ENCODE measurements at regions not wholly inside any gene's neighbourhood (a gene's known extent, or its start where the extent isn't known, plus 50 kb on each side); places are given as distances from the start of the nearest gene placed in this dataset.

DNA sequence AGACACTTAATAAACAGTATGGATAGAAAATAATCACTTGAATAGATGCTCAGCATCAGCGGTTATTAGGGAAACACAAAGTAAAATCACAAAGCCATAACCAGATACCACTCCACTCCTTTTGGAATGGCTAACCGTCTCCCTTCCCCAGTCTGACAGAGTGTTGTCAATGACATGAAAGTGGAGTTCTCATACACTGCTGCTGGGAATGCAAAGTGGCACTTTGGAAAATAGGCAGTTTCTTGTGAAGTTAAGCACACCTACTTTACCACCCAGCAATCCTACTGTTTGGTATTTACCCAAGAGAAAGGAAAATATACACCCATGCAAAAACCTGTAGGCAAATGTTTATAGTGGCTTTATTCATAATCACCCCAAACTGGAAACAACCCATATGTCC lies 81.0 kb upstream of the KLHL25 start:
- Mint-ChIP-seq H3K4me3 (no peak overlapping the region), H3K36me3 (ENCODE audit: low read depth) (no peaks in the 10 kb centered on the region), H3K27ac (no peak overlapping the region), H3K4me1 (ENCODE audit: low read depth) (no peaks in the 10 kb centered on the region), H3K9me3 (no peaks in the 10 kb centered on the region), H3K27me3 (ENCODE audit: low read depth) (peaks cover 13% of the 10 kb centered on the region)

DNA sequence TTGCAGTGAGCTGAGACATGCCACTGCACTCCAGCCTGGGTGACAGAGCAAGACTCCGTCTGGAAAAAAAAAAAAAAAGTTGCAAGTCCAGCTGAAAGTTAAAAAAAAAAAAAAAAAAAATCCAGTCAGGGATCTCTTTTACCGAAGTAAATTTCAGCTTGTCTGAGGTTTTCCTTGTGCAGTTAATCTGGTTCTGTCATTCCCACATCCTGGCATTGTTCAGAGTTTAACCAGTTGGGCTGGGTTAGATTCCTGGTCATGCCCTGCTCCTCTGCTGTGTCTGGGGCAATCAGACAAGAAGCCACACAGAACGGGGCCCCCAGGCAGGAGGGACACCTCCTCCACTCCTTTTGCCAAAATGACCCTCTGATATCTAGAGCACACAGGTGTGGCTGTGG lies 84.1 kb upstream of the KLHL25 start:
- Mint-ChIP-seq H3K4me1 (ENCODE audit: low read depth) (no peaks in the 10 kb centered on the region), H3K9me3 (no peaks in the 10 kb centered on the region), H3K4me3 (no peak overlapping the region), H3K27me3 (ENCODE audit: low read depth) (peaks cover 12% of the 10 kb centered on the region), H3K36me3 (ENCODE audit: low read depth) (no peaks in the 10 kb centered on the region), H3K27ac (no peak overlapping the region)

DNA sequence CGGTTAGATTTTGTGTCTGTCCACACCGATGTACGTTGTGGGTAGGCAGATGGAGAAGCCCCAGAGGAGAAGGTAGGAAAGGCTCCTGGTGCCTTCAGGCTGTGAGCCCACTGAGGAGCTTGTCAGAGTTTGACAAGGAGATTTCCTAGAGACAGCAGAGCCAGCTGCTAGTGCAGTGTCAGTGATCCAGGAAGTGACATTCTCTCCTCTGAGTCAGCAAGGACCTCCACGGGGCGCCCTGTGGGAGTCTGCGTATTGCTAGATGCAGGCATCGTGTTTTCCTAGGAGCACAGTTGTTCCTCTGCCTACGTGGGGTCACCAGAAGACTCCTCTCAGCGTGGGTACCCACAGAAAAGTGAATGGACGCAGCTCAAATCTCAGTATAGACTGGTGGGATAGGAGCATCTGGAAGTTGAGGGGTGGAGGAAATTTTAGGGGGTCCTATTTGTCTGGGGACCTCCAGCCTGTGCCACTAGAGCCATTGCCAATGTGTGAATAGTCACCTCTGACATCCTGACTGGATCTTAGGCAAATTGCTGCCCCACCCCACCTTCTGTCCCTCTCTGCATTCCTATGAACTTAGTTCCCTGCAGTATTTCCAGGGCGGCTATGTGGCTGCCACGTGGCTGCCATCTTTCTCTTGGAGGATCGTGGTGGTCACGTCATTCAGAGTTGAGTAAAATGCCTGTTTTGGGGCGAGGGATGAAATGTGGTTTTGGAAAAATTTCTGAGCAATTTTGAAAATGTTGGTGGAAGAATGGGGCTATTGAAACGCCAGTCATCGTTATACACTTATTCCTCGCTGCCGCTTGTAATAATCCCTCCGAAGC lies 84.8 kb upstream of the KLHL25 start:
- Mint-ChIP-seq H3K27me3 (ENCODE audit: low read depth) (peaks cover 11% of the 10 kb centered on the region), H3K4me3 (no peak overlapping the region), H3K4me1 (ENCODE audit: low read depth) (no peaks in the 10 kb centered on the region), H3K9me3 (no peaks in the 10 kb centered on the region), H3K36me3 (ENCODE audit: low read depth) (no peaks in the 10 kb centered on the region), H3K27ac (no peak overlapping the region)

DNA sequence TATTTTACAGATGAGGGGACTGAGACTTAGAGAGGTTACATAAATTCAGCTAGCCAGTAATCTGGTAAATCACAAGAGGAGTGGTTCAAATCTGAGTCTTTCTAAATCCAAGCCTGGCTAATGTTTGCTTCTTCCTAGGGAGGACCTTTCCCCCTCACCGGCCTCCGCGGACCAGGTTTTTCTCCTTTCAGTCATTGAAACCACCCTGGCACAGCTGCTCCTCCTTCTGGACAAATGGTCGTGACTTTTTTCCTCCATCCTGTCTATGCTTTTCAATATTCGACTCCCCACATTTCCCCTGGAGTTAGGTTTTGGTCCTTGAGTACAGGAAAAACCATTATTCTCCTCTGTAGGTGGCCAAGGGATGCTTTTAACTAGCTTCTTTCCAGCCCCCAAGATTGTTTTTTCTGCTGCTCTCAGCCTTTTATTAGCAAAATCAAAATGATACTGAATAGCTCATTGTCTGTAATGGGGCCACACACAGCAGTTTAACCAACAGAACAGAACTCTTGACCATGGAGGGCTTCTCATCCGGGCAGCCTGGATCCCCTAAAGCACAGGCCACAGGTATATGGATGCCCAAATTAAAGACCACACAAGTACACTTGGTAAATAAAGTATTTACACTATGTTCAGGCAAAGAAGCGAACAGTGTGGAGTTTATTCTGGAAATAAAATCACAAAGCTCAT lies 85.9 kb upstream of the KLHL25 start:
- Mint-ChIP-seq H3K27ac (no peak overlapping the region), H3K9me3 (no peaks in the 10 kb centered on the region), H3K4me1 (ENCODE audit: low read depth) (no peaks in the 10 kb centered on the region), H3K4me3 (no peak overlapping the region), H3K27me3 (ENCODE audit: low read depth) (peaks cover 11% of the 10 kb centered on the region), H3K36me3 (ENCODE audit: low read depth) (no peaks in the 10 kb centered on the region)

DNA sequence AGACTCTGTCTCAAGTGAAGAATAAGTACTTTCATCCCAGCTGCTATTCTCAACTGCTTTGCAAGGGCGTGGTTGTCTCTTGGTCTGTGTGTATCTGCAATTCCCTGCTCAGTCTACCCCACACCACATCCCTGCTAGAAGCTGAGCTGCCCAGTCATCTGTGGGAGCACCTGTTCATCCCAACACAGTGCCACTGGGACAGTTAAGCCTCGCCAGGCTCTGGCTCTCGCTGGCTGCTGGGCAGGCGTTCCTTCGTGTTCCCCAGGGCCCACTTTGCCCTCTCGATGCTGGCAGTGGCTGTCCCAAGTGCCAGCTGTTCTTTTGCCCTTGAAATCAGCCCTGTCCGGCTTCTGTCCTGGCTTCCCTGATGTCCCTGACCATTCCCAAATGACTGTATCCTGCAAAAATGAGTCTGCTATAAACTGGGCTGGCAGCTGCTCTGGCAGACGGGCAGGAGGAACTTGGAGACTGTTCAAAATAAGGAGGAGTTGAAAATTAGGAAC lies 91.6 kb upstream of the KLHL25 start:
- Mint-ChIP-seq H3K36me3 (ENCODE audit: low read depth) (no peaks in the 10 kb centered on the region), H3K4me1 (ENCODE audit: low read depth) (no peaks in the 10 kb centered on the region), H3K27me3 (ENCODE audit: low read depth) (peaks cover 8% of the 10 kb centered on the region), H3K4me3 (no peak overlapping the region), H3K27ac (no peak overlapping the region), H3K9me3 (no peaks in the 10 kb centered on the region)

DNA sequence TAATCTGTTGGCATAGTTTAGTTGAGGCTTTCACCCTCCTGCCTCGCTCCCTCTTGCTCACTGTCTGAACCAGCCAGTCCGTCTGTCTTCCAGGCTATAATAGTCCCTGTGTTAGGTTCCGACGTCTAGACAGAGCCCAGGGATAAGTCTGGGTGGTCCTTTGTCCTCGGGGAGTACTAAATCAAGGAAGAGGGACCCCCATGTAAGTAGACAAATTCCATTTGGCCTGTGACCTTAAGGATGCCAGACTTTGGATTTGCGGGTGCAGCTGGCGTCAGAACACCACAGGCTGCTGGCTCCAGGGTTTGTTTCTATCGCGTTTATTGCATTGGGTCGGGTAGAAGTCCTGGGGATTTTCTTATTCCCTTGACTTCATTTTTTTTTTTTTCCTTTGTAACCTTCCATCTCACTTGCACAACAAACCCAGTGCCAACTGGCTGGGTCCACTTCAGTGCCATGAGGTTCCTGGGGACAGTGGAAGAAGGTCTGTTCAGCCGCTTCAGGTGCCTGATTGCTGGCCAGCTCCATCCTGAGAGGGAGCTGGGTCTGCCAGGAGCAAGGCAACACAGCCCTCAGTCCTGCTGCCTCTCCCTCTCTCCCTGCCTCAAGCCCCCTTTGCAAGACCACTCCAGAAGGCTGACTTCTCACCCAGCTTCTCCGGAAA lies 95.4 kb upstream of the KLHL25 start:
- no peaks in the 10 kb centered on the region for H3K36me3 Mint-ChIP-seq (ENCODE audit: low read depth)
- peaks cover 17% of the 10 kb centered on the region for H3K27me3 Mint-ChIP-seq (ENCODE audit: low read depth)
- no peak overlapping the region for H3K4me3 Mint-ChIP-seq

DNA sequence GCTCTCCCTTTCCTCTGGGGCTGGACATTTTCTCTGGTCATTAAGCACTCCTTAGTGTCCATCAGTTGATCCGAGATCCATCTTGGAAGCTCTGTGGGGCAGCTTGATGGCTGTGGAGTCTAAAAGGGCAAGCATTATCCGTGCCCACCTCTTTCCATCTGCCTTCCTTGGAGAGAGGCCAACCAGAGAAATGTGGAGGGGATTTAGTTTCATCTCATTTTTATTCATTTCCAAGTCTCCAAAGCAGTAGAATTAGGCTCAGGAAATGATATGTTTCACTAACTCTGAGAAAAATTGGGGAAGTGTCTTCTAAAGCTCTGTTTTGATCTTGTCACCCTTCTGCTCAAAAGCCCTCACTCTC lies 95.9 kb upstream of the KLHL25 start:
- H3K27me3 Mint-ChIP-seq (ENCODE audit: low read depth), result peaks cover 17% of the 10 kb centered on the region
- H3K27ac Mint-ChIP-seq, result no peak overlapping the region
- no peaks in the 10 kb centered on the region for H3K36me3 Mint-ChIP-seq (ENCODE audit: low read depth)
- H3K4me1 Mint-ChIP-seq (ENCODE audit: low read depth), result no peaks in the 10 kb centered on the region
- H3K9me3 Mint-ChIP-seq, result no peaks in the 10 kb centered on the region
- H3K4me3 Mint-ChIP-seq, result no peak overlapping the region

More for the DNA sequence above, 95.4 kb upstream of the KLHL25 start:
- H3K9me3 Mint-ChIP-seq, result no peaks in the 10 kb centered on the region
- no peak overlapping the region for H3K27ac Mint-ChIP-seq
- no peaks in the 10 kb centered on the region for H3K4me1 Mint-ChIP-seq (ENCODE audit: low read depth)

DNA sequence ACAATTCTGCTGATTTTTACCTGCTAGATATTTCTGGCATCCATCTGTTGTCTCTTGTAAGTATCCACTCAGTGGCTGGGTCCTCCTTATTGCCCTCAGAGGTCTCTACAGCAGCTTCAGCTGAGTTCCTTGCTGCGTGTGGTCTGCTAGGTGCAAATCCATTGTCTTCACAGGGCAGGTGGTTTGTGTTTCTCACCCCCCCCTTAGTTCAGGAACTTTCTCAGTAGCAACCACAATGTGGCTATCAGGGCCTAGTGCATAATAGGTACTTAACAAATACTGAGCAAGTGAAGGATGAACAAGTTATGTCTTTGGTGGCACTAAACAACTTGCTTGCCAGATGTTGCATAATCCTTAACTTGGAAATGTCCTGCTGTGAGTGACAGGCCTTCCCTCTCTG lies 96.7 kb upstream of the KLHL25 start:
- Mint-ChIP-seq H3K27me3 (ENCODE audit: low read depth) (peaks cover 19% of the 10 kb centered on the region), H3K27ac (no peak overlapping the region), H3K36me3 (ENCODE audit: low read depth) (no peaks in the 10 kb centered on the region), H3K4me3 (no peak overlapping the region), H3K4me1 (ENCODE audit: low read depth) (peaks cover under 1% of the 10 kb centered on the region), H3K9me3 (peaks cover 1% of the 10 kb centered on the region)

DNA sequence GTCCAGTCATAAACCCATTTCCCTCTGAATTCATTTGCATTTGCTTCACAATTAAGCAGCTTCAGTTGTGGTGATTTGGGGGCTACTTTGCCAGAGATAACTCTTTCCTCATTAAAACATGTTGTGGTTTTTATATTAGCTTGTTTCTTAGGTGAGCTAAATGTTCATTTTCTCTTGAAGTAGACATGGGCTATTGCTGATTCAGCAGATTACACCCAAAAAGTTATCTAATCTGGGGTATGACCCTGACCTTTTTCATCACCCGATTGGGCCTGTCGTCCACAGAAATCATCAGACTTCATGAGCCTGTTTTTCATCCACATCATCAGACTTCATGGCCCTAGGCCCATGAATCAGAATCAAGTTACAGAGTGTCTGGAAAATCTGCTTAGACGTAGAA lies 97.5 kb upstream of the KLHL25 start:
- Mint-ChIP-seq H3K4me3 (no peak overlapping the region), H3K27ac (no peak overlapping the region), H3K27me3 (ENCODE audit: low read depth) (peaks cover 25% of the 10 kb centered on the region), H3K36me3 (ENCODE audit: low read depth) (no peaks in the 10 kb centered on the region), H3K4me1 (ENCODE audit: low read depth) (peaks cover 3% of the 10 kb centered on the region), H3K9me3 (peaks cover 9% of the 10 kb centered on the region)

DNA sequence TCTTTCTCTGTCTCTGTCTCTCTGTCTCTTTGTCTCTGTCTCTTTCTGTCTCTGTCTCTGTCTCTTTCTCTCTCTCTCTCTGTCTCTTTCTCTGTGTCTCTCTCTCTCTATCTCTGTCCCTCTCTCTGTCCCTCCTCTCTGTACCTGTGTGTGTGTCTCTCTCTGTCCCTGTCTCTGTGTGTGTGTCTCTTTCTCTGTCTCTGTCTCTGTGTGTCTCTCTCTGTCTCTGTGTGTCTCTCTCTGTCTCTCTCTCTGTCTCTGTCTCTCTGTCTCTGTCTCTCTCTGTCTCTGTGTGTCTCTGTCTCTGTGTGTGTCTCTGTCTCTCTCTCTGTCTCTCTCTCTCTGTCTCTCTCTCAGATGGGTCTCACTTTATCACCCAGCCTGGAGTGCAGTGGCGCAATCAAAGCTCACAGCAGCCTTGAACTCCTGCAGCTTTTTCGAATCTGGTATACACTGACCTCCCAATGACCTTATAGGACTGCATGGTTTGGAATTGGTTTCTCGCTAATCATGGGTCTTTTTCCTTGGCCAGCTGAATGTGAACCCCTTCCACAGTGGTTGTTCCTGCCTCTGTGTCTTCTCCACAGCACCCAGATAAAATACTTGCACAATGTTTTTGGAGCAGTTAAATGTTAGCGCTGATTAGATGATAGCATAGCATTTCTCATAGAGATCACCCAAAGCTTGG lies 102.6 kb upstream of the KLHL25 start:
- Mint-ChIP-seq H3K4me3 (no peak overlapping the region), H3K27ac (no peak overlapping the region), H3K27me3 (ENCODE audit: low read depth) (peaks cover 21% of the 10 kb centered on the region), H3K9me3 (peaks cover 11% of the 10 kb centered on the region), H3K36me3 (ENCODE audit: low read depth) (no peaks in the 10 kb centered on the region), H3K4me1 (ENCODE audit: low read depth) (peaks cover 3% of the 10 kb centered on the region)

DNA sequence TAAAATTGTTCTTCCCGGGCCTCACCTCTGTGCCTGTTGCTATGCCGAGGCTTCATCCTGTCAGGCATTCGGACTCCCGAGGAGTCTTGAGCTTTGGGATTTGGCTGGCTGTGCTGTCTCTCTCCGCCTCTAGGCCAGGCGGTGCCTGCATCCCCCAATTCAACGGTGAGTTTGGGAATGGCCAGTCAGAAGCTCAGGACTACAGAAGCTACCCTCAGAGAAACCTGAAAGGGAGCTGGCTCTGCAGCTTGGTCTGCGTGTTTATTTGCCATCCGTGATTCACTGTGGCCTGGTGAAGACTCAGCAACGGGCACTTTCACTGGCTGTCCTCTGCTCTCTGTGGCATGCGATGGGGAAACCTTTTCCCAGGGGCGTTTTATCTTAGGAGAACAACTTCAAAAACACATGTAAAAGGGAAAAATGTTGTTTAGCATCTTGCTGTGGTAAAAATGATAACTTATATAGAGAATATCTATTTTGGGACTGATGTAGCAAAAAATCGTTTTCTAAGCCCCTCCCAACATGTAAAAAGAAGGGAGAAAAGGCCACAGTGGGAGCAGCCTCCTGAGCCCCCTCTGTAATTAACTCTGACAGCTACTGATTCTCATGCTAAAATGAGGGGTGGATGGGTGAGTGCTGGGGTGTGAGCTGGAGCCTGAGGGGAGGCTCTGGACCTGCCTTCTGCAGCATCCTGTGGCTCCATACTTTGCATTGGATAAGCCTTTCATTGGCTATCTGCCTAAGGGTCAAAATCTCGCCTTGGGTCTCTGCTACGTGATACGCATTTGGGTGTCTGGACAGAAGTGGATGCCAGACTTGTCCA lies 103.4 kb upstream of the KLHL25 start:
- no peak overlapping the region for H3K27ac Mint-ChIP-seq
- H3K36me3 Mint-ChIP-seq (ENCODE audit: low read depth), result no peaks in the 10 kb centered on the region
- H3K4me1 Mint-ChIP-seq (ENCODE audit: low read depth), result peaks cover 3% of the 10 kb centered on the region
- peaks cover 11% of the 10 kb centered on the region for H3K9me3 Mint-ChIP-seq
- H3K4me3 Mint-ChIP-seq, result no peak overlapping the region
- H3K27me3 Mint-ChIP-seq (ENCODE audit: low read depth), result peaks cover 21% of the 10 kb centered on the region

DNA sequence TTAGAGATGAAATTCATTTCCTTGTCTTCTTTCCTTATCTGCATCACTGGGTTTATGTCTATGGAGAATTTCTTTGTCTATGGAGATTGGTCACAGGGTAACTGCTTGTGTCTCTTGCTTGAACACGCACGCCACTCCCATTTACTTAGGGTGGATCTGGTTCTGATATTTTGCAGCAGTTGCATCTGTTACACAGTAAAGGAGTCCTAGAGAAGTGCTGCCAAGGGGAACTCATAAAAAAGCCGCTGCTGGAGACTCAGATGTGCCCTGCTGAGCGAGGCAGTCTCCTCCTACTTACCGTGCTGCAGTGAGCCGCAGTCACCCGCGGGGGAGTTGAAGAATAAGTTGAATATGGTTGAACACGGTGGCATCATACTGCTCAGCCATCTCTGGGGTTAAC lies 105.2 kb upstream of the KLHL25 start:
- Mint-ChIP-seq H3K27me3 (ENCODE audit: low read depth) (peaks cover 19% of the 10 kb centered on the region), H3K9me3 (peaks cover 11% of the 10 kb centered on the region), H3K27ac (no peak overlapping the region), H3K4me1 (ENCODE audit: low read depth) (peaks cover 3% of the 10 kb centered on the region), H3K36me3 (ENCODE audit: low read depth) (no peaks in the 10 kb centered on the region), H3K4me3 (no peak overlapping the region)

DNA sequence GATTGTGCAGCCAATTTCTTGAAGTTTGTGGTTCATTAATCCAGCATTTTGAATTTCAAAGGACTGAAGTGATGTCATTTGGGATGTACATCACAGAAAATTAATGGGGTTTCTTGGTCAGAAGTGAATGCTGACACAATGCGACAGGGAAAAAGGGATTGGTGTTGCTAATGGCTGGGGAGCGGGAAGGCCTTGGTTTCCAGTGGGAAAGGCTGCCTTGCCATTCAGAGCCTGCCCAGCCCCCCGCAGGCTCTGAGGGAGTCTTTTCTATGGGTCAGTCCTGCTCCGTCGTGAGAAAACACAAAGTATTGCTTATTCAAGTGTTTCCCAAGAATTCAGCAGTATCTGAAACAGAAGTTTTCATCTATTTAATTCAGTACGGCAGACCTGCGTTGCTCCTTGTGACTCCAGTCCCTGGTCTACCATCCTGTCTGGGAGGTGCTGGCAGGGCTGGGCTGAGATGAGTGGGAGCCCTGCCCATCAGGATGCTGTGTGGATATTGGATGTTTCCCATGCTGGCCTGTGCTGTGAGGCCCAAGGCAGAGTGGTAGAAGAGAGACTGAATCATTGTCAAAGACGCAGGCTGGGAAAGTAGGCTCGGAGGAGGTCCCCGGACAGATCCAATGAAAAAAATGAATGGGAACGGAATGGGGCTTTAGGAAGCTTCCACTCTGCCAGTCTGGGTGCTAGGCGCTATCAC lies 111.2 kb upstream of the KLHL25 start:
- H3K36me3 Mint-ChIP-seq (ENCODE audit: low read depth), result no peaks in the 10 kb centered on the region
- H3K4me3 Mint-ChIP-seq, result no peak overlapping the region
- no peaks in the 10 kb centered on the region for H3K4me1 Mint-ChIP-seq (ENCODE audit: low read depth)
- no peak overlapping the region for H3K27ac Mint-ChIP-seq
- H3K27me3 Mint-ChIP-seq (ENCODE audit: low read depth), result peaks cover 10% of the 10 kb centered on the region
- H3K9me3 Mint-ChIP-seq, result no peaks in the 10 kb centered on the region

All from T-helper 1 cell treated with Interleukin-12 subunit alpha and Interleukin-12 subunit beta and Interleukin-4 antibody, amounts not matched to agents 30 μg/mL and 1 μg/mL, for 36 hours (primary cell).